Stimulated activated CD4-positive, alpha-beta T cell treated with anti-CD3 and anti-CD28 coated beads, Interleukin-12 subunit alpha, Interleukin-12 subunit beta, amount 100 ng/mL, for 4 hours (primary cell): ENCODE measurements at regions not wholly inside any gene's neighbourhood (a gene's known extent, or its start where the extent isn't known, plus 50 kb on each side); places are given as distances from the start of the nearest gene placed in this dataset.

ENCODE experiments used
- DNase-seq: peaks from one replicate; pipeline ENCODE4 v3.0.0-alpha.2; 2020

DNA sequence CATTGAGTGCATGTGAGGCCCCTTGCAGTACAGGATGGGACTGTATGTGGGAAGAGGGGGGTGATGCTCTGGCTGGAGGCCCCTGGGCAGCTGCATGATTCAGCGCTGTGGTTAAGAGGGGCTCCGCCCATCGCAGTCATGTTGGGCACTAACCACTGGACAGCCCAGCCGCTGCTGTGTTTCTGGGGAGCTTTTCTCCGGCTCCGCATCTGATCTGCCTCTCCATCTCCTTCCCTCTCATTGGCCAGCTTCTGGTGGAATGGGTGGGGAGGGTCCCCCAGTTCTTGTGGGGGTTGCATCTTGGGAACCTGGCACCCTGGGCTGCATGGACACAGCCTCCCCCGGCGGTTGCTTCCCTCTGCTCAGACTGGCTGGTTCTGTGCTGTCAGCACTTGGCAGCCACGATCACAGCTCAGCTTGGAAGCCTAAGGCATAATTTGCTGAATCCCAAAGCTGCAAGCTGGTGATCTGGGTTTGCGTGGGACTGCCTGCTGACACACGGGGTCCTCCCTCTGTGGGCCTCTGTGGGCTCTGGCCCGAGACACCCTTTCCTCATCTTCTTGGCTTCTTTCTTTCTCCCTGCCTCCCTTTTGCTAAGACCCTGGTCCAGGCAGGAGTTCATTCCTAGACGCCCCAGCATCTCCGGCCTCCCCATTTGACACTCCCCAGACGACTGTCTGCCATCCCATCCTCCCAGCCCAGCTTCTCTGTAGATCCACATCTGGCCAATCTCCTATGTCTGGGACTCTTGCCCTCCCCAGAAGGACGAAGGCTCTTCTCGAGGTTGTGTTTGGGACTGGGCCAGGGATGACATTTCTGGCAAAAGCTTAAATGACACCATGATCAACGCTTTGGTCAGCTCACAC lies 168.3 kb downstream of the SEC14L1 start:
- DNase-seq: no peak

DNA sequence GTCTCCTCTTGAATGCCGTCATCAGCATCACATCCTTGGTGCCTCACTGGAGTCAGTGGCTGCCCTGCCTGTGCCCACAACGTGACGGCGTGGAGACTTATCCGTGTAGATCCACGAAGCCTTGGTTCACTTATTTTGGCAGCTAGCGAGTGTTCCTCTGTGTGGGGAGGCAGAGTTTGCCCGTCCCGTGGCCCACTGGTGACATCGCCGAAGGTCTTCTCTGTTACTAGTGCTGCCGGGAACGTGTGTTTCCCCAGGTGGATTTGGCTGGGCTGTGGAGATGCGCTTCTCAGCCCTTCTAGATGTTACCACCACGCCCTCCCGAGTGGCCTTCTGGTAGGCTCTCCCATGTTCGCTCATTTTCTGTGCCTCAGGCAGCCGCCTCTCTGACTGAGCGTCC lies 169.6 kb downstream of the SEC14L1 start:
- no peak for DNase-seq

DNA sequence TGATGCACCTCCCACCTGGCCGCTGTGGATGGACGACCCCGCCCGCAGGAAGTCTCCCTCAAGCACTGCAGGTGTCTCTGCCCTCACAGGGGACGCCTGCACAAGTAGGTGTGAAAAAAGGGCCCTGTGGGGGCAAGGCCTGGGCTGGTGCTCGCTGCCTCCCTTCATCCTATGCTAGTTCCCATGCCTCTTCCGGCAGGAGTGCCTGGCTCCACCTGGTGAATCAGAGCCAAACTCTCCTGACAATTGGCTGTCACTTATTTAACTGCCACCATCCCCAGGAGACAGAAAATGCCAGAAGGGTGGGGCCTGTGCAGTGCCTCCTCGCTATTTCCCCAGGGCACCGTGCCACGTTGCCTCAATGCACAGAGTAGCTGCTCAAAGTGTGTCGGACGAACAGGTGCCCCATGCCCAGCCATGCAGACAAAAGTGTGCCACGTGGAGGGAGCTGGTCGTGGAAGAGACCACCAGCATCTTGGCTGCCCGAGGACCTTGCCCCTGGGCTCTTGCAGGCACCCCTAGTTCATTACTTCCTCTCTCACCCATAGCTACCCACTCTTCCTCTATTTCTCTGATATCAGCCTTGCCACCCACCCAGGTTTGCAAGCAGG lies 170.7 kb downstream of the SEC14L1 start:
- no peak for DNase-seq

DNA sequence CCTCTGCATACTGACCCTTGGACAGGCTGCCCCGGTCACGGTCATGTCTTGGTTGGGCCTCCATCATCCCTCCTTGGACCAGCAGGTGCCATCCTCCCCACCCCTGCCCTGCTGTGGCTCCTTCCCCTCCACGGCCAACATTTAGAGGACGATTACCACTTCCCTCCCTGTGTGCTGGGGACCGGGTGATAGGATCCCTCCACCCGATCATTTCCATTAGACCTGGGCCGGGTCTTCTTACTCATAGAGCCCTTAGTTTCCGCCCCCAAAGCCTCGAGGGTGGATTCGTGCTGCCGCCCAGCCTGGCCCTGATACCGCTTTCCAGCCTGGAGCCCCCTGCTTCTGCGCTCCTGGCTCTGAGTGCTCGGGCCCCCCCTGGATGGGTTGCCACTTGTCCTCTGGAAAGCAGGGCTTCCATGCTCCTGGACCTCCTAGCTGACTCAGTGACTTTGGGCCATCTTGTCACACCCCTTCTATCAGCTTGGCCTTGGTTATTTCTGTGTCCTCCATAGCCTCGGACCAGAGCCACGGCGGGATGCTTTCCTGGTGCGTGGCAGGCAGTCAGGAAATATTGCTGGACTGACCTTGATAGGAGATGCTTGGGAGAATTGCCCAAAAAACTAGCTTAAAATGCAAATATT lies 171.4 kb downstream of the SEC14L1 start:
- no peak for DNase-seq

DNA sequence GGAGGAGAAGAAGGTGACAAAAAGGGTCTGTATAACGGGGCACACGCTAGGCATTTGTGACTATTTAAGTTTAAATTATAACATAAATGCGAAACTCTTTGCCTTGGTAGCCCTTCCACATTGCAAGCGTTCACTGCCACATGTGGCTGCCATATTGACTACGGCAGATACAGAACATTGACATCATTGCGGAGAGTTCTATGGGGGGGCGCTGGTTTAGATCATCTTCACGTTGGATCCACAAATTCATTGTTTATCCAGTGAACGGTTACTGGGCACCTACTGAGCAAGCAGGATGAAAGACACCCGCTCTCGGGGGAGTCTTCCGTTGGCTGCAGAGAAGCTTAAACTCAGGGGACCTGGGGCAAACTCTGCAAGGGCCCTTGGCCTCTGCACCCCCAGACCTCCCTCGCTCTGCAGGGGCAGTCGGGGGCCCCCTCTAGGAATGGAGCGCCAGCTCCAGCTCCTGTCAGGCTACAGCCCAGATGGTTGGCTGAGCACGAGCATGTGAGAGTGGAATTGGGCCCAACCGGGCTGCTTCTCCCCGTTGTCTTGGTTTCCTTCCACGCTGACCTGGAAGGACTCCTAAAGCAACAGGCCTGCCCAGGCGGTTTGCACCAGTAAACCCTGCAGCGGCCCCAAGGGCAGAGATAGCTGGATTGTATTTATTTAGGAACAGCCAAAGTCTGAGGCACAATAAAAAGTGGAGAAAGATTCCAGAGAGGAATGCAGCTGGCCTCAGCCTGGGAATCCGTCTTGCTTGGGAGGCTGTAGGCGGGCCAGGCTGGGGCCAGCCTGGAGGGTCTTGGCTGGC lies 172.2 kb downstream of the SEC14L1 start:
- no peak for DNase-seq

DNA sequence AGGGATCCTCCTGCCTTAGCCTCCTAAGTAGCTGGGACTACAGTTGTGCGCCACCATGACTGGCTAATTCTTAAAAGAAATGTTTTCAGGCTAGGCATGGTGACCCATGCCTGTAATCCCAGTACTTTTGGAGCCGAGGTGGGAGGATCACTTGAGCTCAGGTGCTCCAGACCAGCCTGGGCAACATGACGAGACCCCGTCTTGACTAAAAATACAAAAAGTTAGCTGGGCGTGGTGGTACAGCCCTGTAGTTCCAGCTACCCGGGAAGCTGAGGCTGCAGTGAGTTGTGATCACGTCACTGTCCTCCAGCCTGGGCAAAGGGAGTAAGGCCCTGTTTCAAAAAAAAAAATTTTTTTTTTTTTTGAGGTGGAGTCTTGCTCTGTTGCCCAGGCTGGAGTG lies 173.1 kb downstream of the SEC14L1 start:
- no peak for DNase-seq

DNA sequence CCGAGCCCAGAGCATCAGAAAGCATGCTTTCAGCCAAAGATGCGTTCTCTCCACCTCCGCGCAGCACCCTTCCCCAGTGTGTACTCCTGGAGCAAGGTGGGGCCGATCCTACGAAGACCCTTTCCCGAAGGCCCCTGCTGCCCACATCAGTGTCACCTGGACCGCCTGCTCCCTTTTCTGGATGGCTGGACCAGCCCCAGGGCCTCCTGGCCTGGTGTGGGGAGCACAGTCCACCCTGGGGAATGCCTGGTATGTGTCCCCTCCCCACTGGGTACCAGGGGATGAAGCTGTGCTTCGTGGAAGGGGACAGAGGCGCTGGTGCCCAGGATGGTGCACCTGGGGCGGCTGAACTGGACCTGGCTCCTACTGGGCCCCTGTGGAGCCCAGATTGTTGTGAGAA lies 173.8 kb downstream of the SEC14L1 start:
- DNase-seq: no peak

DNA sequence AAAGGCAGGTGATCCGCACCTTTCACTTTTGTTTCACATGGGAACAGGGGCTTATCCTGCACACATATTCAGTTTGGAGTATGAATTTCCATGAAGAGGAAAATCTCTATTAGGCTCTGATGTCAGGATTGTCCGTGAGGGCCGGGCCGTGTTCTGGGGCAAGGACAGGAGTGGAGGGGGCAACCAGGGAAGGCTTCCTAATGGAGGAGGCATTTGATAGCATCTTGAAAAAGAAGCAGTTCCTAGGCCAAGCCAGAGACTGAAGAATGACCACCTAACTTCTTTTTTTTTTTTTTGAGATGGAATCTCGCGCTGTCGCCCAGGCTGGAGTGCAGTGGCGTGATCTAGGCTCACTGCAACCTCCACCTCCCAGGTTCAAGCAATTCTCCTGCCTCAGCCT lies 174.2 kb downstream of the SEC14L1 start:
- DNase-seq: no peak

DNA sequence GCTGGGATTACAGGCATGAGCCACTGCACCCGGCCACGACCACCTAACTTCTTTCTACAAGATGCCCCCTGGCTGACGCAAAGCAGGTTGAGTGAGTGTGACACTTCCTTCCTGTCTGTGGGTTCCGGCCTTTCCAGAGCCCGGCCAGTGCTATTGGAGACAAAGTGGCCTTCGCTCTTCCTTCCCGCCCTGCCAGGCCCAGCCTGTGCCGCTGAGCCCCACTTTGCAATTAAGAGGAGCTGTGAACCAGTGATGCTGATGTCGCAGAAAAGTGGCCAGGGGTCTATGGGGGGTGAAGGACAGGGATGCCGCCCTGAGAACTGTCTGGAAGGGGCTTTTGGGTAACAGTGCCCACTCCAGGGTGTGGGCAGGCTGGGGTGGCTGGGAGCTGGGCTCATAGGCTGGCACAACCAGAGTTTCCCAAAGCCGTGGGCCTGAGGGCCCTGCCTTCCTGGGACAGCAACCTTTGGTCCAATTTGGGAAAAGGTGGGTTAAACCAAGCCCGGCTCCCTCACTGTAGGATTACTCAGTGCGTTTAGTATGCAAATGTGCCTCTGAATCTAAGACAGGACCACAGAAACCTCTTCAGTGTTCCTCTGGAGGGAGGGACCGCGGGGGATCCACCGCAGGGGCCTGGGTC lies 174.9 kb downstream of the SEC14L1 start:
- DNase-seq: no peak

DNA sequence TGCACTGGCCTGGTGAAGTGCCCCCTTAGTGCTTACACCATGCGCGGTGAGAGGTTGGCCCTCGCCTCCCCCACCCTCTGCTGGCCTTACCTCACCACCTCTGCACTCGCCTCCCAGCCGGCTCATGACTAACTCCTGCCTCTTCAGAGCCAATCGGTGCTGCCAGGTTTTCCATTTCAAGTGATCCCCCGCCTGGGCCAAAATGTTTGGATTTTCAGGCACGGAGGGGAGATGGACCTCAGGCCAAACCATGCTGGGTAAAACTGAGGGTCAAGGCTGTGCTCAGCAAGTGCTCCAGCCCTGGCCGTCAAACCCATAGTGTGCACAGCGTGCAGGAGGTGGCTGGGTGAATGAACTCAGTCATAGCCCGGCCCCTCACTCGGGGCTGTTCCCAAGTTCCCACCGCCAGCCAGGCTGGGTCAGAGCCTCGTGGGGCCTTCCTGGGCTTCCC lies 175.4 kb downstream of the SEC14L1 start:
- DNase-seq: no peak

DNA sequence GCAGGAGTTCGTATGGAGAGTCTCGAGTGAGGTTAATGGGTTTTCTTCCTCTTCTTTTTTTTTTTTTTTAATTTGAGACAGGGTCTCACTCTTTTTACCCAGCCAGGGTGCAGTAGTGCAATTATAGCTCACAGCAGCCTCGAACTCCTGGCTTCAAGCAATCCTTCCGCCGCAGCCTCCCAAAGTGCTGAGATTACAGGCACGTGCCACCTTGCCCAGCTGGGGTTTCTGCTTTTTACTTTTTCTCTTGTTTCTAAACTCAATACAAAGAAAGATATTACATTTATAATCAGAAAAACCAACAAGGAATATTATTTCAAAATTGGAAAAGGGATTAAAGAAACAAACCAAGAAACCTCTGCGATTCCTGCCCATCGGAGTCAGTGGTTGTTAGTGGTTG lies 175.9 kb downstream of the SEC14L1 start:
- no peak for DNase-seq

DNA sequence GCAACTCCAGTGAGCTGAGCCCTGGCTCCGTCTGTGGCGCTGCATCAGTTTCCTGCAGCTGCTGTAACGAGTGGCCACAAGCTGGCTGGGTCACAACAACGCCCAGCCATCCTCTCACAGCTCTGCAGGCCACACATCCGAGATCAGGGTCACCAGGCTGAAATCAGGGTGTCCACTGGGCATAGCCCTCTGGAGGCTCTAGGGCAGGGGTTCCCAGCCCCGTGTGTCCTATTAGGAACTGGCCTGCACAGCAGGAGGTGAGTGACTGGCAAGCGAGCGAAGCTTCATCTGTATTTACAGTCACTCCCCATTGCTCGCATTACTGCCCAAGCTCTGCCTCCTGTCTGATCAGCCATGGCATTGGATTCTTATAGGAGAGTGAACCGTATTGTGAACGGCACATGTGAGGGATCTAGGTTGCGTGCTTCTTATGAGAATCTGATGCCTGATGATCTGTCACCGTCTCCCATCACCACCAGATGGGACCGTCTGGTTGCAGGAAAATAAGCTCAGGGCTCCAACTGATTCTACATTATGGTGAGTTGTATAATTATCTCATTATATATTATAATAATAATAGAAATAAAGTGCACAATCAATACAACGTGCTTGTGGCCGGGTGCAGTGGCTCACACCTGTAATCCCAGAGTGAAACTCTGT lies 176.5 kb downstream of the SEC14L1 start:
- no peak for DNase-seq

DNA sequence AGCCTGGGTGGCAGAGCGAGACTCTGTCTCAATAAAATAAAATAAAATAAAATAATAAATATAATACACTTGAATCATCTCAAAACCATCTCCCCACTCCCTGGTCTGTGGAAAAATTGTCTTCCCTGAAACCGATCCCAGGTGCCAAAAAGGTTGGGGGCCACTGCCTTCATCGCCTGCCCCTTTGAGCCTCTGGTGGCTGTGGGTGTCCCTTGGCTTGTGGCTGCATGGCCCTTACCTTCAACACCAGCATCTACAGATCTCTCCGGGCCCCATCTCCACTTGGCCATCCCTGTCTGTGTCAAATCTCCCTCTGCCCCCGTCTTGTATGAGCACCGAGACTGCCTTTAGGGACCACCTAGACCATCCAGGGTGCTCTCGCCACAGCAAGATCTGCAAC lies 177.3 kb downstream of the SEC14L1 start:
- DNase-seq: no peak

DNA sequence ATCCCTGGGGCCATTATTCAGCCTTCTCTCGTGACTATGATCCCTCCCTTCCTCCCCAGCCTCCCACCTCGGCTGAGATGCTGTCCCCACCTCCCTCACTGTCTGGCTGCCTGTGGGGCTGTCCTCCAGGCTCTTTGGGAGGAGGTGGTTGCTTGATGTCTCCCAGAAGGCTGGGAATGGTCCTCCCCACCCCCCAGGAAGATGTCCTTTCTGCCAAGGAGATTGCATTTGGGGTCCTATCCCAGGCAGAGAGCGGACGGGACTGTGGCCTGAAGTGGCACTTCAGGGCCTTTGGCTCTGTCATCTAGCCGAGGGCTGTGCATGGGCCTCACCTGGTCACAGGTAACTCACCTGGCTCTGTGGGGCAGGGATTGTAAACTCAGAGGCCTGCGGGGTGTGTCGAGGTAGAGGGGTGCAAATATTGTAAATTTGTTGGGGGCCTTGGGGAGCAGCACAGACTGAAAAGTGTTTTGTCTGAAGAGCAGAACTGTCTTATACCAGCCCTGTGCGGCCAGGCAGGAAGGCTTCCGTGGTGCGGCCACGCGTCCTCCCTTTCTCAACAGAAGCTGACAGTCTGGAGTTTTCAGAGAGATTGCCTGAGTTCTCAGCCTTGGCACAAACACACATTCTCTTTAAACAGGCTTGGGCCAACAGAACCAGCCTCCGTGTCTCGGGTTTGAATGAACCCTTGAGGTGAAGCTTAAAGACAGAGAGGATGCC lies 177.9 kb downstream of the SEC14L1 start:
- no peak for DNase-seq

DNA sequence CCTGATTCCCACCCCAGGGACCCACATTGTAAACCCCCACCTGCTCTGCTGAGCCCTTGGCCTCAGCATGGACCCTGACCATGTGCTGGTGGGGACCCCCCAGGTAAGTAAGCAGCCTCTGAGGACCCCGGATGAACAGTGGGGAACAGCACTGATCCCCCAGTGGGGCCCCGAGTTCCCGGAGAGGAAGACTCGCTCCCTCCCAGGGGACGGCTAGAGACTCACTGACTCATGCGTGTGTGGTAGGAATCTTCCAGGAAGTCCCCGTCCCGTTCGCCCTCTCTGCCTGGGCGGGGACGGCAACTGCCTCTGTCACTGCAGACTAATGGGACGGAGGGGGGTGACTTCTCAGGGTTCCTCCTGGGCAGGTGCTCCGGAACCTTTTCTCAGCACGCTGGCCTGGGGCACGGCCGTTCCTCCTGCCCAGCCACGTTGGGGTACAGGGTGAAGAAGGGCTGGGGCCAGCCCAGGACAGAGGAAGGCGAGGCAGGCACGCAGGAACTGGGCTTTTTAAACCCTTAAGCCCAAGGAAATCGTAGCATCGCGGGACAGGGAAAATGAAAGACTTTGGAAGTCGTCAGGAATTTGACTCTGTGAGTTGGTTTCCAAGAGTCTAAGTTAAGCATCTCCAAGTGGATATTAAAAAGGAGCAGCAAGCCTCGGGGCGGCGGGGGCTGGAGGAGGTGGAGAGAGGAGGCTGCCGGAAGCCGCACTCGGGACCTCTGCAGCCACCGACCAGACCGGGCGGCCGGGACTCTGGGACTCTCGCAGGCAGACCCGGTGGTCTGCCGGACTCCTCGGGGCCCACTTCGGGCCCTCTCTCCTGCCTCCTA lies 178.7 kb downstream of the SEC14L1 start:
- DNase-seq: peak; percentile 67

DNA sequence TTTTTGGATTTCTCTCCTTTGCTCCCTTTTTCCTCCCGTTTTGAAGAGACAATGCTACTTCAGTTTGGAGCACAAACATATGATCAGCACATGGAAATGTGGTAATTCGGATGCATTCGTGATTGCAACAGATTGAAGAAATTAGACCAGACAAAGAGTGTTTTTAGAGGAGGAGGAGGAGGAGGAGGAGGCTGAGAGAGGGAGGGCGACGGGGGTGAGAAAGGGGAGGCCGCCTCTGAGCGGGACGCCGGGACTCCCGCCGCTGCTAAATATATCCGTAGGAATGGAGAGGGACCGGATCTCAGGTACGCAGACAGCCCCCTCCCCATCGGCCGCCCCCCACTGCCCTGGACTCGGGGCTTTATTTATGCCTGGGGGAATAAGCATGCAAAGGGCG lies 179.3 kb downstream of the SEC14L1 start:
- no peak for DNase-seq

DNA sequence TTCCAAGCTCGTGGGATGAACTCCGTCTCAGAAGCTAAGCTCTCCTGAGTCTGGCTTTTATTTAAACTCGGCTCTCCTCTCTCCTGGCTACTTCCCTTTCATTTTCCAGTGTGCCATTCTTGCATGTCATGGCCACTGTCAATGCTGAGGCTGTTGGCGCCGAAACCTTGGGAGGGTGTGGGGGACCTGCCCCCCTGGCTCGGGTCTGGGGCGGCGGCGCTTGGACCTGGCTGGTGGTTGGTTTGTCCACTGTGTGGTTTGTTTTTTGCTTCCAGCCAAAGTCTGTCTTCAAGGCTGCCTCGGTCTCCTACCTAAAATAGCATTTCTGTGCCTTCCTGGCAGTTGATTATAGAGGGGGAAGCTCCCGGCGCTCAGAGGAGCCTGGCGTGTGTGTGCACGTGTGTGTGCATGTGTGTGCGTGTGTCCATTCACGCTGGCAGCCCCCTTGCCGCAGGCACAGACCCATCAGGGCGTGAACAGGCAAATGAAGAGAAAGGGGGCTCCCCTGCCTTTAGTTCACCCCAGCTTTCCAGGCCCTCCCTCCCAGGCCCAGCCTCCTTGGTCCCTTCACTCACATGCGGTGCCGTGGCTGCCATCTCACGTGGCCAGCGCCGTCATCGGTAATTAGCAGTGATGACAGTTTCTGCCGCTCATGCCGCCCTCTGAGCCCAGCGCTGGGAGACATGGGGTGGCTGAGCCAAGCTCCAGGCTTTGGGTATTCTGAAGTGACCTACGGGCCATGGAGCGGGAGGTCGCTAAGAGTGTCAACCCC lies 179.9 kb downstream of the SEC14L1 start:
- no peak for DNase-seq

DNA sequence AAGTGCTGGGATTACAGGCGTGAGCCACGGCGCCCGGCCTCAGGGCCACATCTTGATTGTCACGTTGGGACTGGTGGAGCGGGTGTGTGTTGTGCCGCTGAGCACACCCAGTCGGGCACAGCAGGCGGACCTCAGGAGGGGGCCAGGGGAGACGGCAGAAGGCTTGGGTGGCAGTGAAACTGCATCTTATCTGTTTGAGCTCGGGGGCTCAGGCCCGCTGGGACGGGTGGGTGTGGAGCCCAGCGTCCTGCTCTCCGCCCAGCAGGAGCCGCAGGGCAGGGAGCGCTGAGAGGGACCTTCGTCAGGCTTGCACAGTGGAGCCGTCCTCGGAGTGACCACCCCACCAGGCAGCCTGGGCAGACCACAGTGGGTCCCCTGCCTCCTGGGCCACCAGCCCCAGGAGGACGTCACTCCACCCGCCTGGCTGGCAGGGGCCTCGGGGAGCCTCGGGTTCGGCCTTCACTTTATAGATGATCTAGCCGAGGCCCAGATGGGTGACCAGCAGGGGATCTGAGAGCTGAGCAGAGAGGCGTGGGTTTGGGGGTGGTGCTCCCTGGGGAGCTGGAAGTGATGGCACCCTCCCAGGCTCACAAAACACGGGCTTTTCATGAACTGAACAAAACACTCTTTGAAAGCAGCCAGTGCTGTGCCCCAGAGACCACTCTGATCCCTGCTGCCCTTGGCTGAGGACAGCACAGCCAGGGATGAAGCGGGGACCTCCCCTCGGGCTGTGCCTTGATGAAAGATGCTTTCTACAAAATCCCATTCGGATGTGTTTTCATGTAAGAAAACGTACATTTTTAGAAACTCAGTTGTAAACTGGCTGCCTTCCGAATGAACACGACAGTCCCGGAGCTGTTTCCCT lies 181.1 kb downstream of the SEC14L1 start:
- no peak for DNase-seq
